BLaER1 treated with 17β-estradiol and CSF1 and Interleukin-3, amounts not matched to agents 10 nM and 100 nM (cell line): ENCODE measurements at regions not wholly inside any gene's neighbourhood (a gene's known extent, or its start where the extent isn't known, plus 50 kb on each side); places are given as distances from the start of the nearest gene placed in this dataset.
"Not testable (repeated sequence)": the region's sequence is repeated elsewhere in the genome, so short reads cannot be mapped to it uniquely, and the experiment has no call there.

ENCODE experiments used
- H3K27ac ChIP-seq, 11 experiments: shearing (Covaris generic); formaldehyde crosslinking; 2 replicates each; pipeline ENCODE4 v1.8.1; 2022
- H3K27me3 ChIP-seq, 11 experiments: shearing (Covaris generic); formaldehyde crosslinking; 2 replicates each; pipeline ENCODE4 v1.8.1; 2022
- H3K36me3 ChIP-seq, 11 experiments: shearing (Covaris generic); formaldehyde crosslinking; 2 replicates each; pipeline ENCODE4 v1.8.1; 2022
- H3K4me1 ChIP-seq, 10 experiments: shearing (Covaris generic); formaldehyde crosslinking; 2 replicates each; pipeline ENCODE4 v1.8.1; 2022
- H3K4me2 ChIP-seq, 11 experiments: shearing (Covaris generic); formaldehyde crosslinking; 2 replicates each; pipeline ENCODE4 v1.8.1; 2022
- H3K4me3 ChIP-seq, 10 experiments: shearing (Covaris generic); formaldehyde crosslinking; 2 replicates each; pipeline ENCODE4 v1.8.1; 2022
- H3K9ac ChIP-seq, 11 experiments: shearing (Covaris generic); formaldehyde crosslinking; 2 replicates each; pipeline ENCODE4 v1.8.1; 2022
- H3K9me3 ChIP-seq, 11 experiments: shearing (Covaris generic); formaldehyde crosslinking; replicated peaks in 1 of 11; 2 replicates each; pipeline ENCODE4 v1.8.1; 2022
- H4K20me1 ChIP-seq, 11 experiments: shearing (Covaris generic); formaldehyde crosslinking; 2 replicates each; pipeline ENCODE4 v1.8.1; 2022
- Cebpa-rat ChIP-seq, 11 experiments: shearing (Covaris generic); IDR thresholded peaks; 2 replicates each; pipeline ENCODE4 v1.8.1; 2022

DNA sequence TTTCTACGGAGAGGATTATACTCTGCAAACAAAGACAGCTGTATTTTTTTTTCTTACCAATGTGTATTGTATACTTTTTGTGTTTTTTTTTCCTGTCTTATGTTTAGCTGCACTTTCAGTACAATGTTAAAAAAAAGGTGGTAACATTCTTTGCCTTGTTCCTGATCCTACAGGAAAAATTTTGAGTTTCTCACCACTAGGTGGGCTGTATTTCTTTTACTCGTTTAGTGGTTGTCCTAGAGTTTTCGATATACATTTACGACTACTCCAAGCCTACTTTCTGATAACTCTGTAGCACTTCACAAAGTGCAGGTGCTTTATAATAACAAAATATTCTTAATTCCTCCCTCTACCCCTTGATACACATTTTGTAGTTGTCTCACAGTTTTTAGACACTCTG, 652.2 kb downstream of the UQCRFS1 start:
- Histone ChIP-seq H3K4me1 (no peaks in the 10 kb centered on the region), H4K20me1 (no peaks in the 10 kb centered on the region), H3K9ac (no peak overlapping the region), H3K4me3 (no peak overlapping the region), H3K27me3 (no peaks in the 10 kb centered on the region), H3K27ac (no peak overlapping the region), H3K4me2 (no peak overlapping the region), H3K36me3 (no peaks in the 10 kb centered on the region), H3K9me3 (peaks cover 0 to 13% (median 0%) of the 10 kb centered on the region in 11 experiments; a peak in 6 of 22 replicates)
- no peak for TF ChIP-seq Cebpa-rat (IDR thresholded peaks at IDR 0.05)

- Histone ChIP-seq H3K4me3 (no peak overlapping the region), H4K20me1 (no peaks in the 10 kb centered on the region), H3K4me1 (no peaks in the 10 kb centered on the region), H3K27me3 (no peaks in the 10 kb centered on the region), H3K27ac (no peak overlapping the region), H3K36me3 (no peaks in the 10 kb centered on the region), H3K9ac (no peak overlapping the region), H3K9me3 (peaks cover 0 to 10% (median 0%) of the 10 kb centered on the region in 11 experiments; a peak in 6 of 22 replicates), H3K4me2 (no peak overlapping the region)
- no peak for TF ChIP-seq Cebpa-rat (IDR thresholded peaks at IDR 0.05)
Observed at GRCh38 chr19:28558783-28559182, 654.2 kb downstream of the UQCRFS1 start.

DNA sequence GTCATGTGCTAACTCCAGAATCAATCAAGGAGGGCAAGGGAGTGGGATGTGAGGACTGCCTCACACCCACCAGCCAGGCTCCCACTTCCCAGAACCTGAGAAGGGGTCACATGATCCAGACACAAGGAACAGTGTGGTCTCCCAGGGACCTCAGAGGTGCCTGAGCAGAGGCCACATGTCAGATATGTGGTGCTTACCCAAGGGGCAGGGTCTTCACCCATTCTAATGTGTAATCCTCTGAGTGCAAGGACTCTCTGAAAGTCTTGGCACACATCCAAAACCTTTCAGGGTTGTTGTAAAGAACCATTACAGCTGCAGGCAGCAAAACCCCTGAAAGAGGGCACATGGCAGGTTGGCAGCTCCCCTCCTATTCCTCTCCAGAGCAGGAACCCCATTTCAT, 656.6 kb downstream of the UQCRFS1 start:
- no peak overlapping the region for H3K4me3 ChIP-seq
- H3K27me3 ChIP-seq: no peaks in the 10 kb centered on the region
- H3K36me3 ChIP-seq: no peaks in the 10 kb centered on the region
- peaks cover 0 to 10% (median 0%) of the 10 kb centered on the region in 11 experiments; a peak in 1 of 22 replicates for H3K9me3 ChIP-seq
- peaks cover 5 to 12% (median 9%) of the 10 kb centered on the region in 10 experiments; a peak in 12 of 20 replicates for H3K4me1 ChIP-seq
- no peak overlapping the region for H3K27ac ChIP-seq
- TF ChIP-seq Cebpa-rat (IDR thresholded peaks at IDR 0.05): no peak
- no peak overlapping the region for H3K9ac ChIP-seq
- no peaks in the 10 kb centered on the region for H4K20me1 ChIP-seq
- no peak overlapping the region for H3K4me2 ChIP-seq

DNA sequence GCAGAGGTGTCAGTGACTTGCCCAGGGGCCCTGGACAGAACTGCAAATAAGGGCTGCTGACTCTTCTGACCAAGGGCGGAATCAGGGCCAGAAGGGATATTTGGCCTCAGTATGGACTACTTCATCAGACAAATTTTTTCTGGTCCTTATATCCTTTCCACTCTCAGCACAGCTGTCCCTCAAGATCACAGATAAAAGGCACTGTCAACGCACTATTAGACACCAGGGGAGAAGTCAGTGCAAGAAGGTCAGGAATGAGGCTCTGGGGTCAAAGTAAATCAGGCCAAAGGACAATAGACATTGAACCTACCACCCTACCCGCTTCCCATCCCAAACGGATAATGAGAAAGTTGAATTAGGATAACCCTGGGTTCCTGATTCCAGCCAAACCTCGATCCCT, 657.6 kb downstream of the UQCRFS1 start:
- Histone ChIP-seq H4K20me1 (no peaks in the 10 kb centered on the region), H3K4me1 (peaks cover 5 to 12% (median 9%) of the 10 kb centered on the region in 10 experiments; a peak in 12 of 20 replicates), H3K9ac (no peak overlapping the region), H3K27me3 (no peaks in the 10 kb centered on the region), H3K27ac (no peak overlapping the region), H3K4me2 (no peak overlapping the region), H3K4me3 (no peak overlapping the region), H3K36me3 (no peaks in the 10 kb centered on the region), H3K9me3 (peaks cover 0 to 10% (median 0%) of the 10 kb centered on the region in 11 experiments; a peak in 1 of 22 replicates)
- no peak for TF ChIP-seq Cebpa-rat (IDR thresholded peaks at IDR 0.05)

DNA sequence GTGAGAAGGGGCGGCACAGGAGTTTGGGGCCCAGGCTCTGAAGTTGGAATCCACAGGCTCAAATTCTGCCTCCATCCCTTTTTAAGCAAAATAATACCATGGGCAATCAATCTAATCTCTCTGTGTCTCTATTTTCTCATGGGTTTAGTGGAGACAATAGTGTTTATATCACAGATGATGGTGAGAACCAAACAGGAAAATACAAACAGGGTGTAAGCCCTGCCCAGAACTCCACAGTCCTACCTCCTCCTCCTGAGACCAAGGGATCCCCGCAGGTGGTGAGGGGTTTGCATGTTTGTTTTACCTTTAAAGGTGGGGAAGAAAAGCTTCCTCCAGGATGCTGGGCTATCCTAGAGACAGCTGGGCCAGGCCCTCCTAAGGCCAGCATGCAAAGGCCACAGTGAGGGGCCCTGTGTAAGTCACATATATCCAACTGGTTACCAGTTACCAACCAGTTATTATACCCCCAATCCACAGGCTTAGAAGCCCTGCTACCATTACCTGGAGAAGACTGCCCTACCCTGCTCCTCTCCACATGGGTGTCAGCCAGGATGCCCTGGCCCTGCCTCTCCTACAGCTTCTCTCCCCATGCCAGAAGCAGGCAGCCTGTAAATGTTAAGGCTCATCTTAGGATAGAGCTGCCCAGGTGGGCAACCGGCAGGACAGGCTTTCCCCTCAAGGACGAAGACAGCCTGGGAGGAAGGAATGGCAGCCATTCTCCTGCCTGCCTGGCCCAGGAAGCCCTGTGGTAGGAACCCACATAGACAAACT, 658.4 kb downstream of the UQCRFS1 start:
- Histone ChIP-seq H3K4me3 (no peak overlapping the region), H3K36me3 (no peaks in the 10 kb centered on the region), H3K9ac (no peak overlapping the region), H3K27me3 (no peaks in the 10 kb centered on the region), H3K4me1 (peaks cover 5 to 12% (median 9%) of the 10 kb centered on the region in 10 experiments; a peak in 12 of 20 replicates), H3K9me3 (peaks cover 0 to 10% (median 0%) of the 10 kb centered on the region in 11 experiments; a peak in 1 of 22 replicates), H3K27ac (no peak overlapping the region), H3K4me2 (no peak overlapping the region), H4K20me1 (no peaks in the 10 kb centered on the region)
- TF ChIP-seq Cebpa-rat (IDR thresholded peaks at IDR 0.05): no peak

DNA sequence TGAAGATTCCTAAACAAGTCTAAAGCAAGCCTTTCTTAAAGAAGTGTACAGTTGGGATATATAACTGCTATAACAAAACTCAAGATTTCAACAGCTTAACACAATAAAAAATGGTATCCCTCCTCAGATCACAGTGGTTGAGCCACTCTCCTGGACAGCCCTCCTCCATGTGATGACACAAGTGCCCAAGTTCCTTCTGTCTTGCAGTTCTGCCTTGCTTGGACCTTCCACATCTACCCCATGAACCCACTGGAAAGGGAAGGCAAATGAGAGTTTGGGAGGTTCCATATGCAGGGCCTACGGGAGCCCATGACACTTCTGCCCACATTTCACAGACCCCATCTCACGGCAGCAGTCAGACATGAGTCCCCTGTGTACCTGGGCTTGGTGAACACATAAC, 659.2 kb downstream of the UQCRFS1 start:
- H3K27ac ChIP-seq: no peak overlapping the region
- H3K9me3 ChIP-seq: peaks cover 0 to 10% (median 0%) of the 10 kb centered on the region in 11 experiments; a peak in 1 of 22 replicates
- no peak overlapping the region for H3K4me3 ChIP-seq
- TF ChIP-seq Cebpa-rat (IDR thresholded peaks at IDR 0.05): no peak
- peaks cover 5 to 12% (median 9%) of the 10 kb centered on the region in 10 experiments; a peak in 12 of 20 replicates for H3K4me1 ChIP-seq
- no peak overlapping the region for H3K9ac ChIP-seq
- H3K36me3 ChIP-seq: no peaks in the 10 kb centered on the region
- no peaks in the 10 kb centered on the region for H4K20me1 ChIP-seq
- no peaks in the 10 kb centered on the region for H3K27me3 ChIP-seq
- no peak overlapping the region for H3K4me2 ChIP-seq

DNA sequence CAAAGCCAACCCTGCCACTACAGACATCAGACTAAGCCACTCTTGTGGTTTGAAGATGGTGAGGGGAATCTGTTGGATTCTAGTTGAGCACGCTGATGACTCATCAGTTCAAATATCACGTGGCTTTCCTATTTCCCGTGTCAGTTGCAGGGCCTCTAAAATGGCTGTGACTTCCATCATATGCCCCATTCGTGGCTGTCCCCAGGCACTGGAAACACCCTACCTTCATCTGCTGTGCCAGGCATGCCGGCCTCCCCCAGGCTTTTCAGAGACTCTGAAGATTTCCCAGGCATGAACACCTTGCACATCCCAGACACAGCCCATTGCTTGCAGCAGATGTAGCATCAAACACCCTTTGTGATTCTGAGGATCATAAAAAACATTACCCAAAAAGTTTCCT, 659.9 kb downstream of the UQCRFS1 start:
- H3K4me2 ChIP-seq: peak overlapping the region; percentile 9 to 52 (median 32); a peak in 16 of 22 replicates
- no peaks in the 10 kb centered on the region for H4K20me1 ChIP-seq
- peaks cover 0 to 10% (median 0%) of the 10 kb centered on the region in 11 experiments; a peak in 1 of 22 replicates for H3K9me3 ChIP-seq
- H3K36me3 ChIP-seq: no peaks in the 10 kb centered on the region
- H3K27me3 ChIP-seq: no peaks in the 10 kb centered on the region
- H3K4me1 ChIP-seq: peaks cover 5 to 12% (median 9%) of the 10 kb centered on the region in 10 experiments; a peak in 12 of 20 replicates
- no peak overlapping the region for H3K9ac ChIP-seq
- no peak overlapping the region for H3K4me3 ChIP-seq
- no peak for TF ChIP-seq Cebpa-rat (IDR thresholded peaks at IDR 0.05)
- no peak overlapping the region for H3K27ac ChIP-seq

GRCh38 chr19:28549680-28550277, 663.2 kb downstream of the UQCRFS1 start:
- Histone ChIP-seq H3K9ac (no peak overlapping the region), H4K20me1 (no peaks in the 10 kb centered on the region), H3K4me2 (no peak overlapping the region), H3K27ac (no peak overlapping the region), H3K4me1 (peaks cover 5 to 18% (median 9%) of the 10 kb centered on the region in 10 experiments; a peak in 14 of 20 replicates), H3K36me3 (no peaks in the 10 kb centered on the region), H3K27me3 (no peaks in the 10 kb centered on the region), H3K9me3 (peaks cover 0 to 10% (median 0%) of the 10 kb centered on the region in 11 experiments; a peak in 1 of 22 replicates), H3K4me3 (no peak overlapping the region)
- no peak for TF ChIP-seq Cebpa-rat (IDR thresholded peaks at IDR 0.05)

- no peaks in the 10 kb centered on the region for H3K27me3 ChIP-seq
- H3K4me2 ChIP-seq: no peak overlapping the region
- H3K4me3 ChIP-seq: no peak overlapping the region
- H3K9me3 ChIP-seq: no peaks in the 10 kb centered on the region
- no peak for TF ChIP-seq Cebpa-rat (IDR thresholded peaks at IDR 0.05)
- no peaks in the 10 kb centered on the region for H4K20me1 ChIP-seq
- H3K27ac ChIP-seq: no peak overlapping the region
- no peaks in the 10 kb centered on the region for H3K36me3 ChIP-seq
- H3K4me1 ChIP-seq: peaks cover 0 to 38% (median 26%) of the 10 kb centered on the region in 10 experiments; a peak in 17 of 20 replicates
- H3K9ac ChIP-seq: no peak overlapping the region
Observed at GRCh38 chr19:28546148-28546685, 666.7 kb downstream of the UQCRFS1 start.

DNA sequence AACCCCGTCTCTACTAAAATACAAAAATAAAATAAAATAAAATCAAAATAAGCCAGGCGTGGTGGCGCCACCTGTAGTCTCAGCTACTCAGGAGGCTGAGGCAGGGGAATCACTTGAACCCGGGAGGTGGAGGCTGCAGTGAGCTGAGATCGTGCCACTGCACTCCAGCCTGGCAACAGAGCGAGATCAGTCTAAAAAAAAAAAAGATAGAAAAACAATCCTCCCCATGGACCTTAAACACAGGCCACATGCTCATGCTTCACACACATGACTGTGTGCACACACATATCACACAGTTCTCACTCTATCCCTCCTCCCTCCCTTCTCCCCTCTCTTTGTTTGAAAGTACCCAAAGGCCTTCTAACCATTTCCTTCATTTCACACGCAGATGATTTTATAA, 667.6 kb downstream of the UQCRFS1 start:
- H3K36me3 ChIP-seq, H3K4me3 ChIP-seq, H3K9ac ChIP-seq, H4K20me1 ChIP-seq, H3K27me3 ChIP-seq, H3K9me3 ChIP-seq, H3K27ac ChIP-seq: not testable (repeated sequence)
- Histone ChIP-seq H3K4me2 (peak overlapping the region in 1 of 11 experiments; percentile 26; a peak in 1 of 22 replicates), H3K4me1 (peaks cover 0 to 38% (median 26%) of the 10 kb centered on the region in 10 experiments; a peak in 17 of 20 replicates)
